ENCODE measurements at regions not wholly inside any gene's neighbourhood (a gene's known extent, or its start where the extent isn't known, plus 50 kb on each side); places are given as distances from the start of the nearest gene placed in this dataset.

DNA sequence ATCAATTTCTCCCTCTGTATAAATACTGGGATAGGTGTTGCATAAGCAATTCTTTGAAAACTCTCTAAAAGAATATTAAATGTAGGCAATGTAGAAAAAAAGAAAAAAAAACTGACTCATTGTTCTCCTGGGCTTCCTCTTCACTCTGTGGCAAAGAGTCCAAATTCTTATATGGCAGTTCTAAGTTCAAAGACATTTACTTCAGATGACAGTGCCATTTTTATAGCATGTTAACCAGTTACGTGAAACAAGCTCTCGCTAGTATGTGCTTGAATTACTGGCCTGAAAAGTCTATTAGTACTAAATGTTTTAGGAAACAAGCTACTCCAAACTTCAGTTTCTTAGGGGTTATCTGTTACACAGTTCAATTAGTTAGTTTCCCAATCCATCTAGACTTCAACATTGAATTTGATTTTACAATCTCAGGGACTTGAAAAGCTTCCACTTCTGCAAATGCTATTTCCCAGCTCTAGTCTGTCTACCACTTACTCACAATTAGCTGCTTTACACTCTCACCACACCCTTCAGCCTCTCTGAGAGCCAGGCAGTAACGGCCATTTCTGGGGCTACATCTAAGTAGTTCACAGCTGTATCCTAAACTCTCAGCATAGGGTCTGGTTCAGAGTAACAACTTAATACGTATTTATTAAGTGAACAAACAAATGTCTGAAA is 100.4 kb downstream of the OGFRL1 start:
- intact Hi-C loops (cut with DNase I) = loop anchor here in 1 of 2 donors (10.0 kb wide), 1 partner anchor 116 kb away; no protein-coding TSS in a partner anchor

DNA sequence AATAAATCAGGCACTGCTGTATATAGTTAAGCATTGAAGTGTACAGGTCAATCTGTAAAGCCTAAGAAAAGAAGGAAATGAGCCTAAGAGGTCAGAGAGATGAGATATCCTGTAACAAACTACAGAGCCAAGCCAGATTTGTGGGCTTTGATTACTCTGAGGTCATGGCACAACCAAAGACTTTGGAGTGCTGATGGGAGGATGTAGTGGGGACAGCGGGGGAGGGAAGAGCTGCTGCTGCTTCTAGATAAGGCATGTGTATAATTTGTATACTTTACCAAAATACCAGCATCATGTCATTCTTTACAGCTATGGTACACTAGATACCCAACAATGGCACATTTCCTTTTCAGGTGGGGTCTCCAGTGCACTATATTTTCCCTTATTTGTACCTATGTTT is 102.5 kb downstream of the OGFRL1 start:
- Histone ChIP-seq H3K27me3 (no peaks in the 10 kb centered on the region), H3K27ac (peak overlapping the region in 1 of 2 donors; percentile 43), H3K36me3 (no peaks in the 10 kb centered on the region), H3K4me1 (peaks cover 35 to 64% of the 10 kb centered on the region in 2 donors), H3K4me3 (no peak overlapping the region), H3K9me3 (no peaks in the 10 kb centered on the region)
- DNase-seq (no peak), ATAC-seq (no peak)
- TF ChIP-seq, protein P1, sequence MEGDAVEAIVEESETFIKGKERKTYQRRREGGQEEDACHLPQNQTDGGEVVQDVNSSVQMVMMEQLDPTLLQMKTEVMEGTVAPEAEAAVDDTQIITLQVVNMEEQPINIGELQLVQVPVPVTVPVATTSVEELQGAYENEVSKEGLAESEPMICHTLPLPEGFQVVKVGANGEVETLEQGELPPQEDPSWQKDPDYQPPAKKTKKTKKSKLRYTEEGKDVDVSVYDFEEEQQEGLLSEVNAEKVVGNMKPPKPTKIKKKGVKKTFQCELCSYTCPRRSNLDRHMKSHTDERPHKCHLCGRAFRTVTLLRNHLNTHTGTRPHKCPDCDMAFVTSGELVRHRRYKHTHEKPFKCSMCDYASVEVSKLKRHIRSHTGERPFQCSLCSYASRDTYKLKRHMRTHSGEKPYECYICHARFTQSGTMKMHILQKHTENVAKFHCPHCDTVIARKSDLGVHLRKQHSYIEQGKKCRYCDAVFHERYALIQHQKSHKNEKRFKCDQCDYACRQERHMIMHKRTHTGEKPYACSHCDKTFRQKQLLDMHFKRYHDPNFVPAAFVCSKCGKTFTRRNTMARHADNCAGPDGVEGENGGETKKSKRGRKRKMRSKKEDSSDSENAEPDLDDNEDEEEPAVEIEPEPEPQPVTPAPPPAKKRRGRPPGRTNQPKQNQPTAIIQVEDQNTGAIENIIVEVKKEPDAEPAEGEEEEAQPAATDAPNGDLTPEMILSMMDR (IDR thresholded peaks at IDR 0.05) = no peak
- intact Hi-C loops (cut with DNase I) = no loop called here

More for the DNA sequence above, 100.4 kb downstream of the OGFRL1 start:
- no peaks in the 10 kb centered on the region for H3K9me3 ChIP-seq
- TF ChIP-seq, protein P1 (IDR thresholded peaks at IDR 0.05) = no peak
- H3K27me3 ChIP-seq = no peaks in the 10 kb centered on the region
- H3K27ac ChIP-seq = peak overlapping the region; percentile 21 to 45
- DNase-seq (no peak), ATAC-seq (peak; percentile 28)
- H3K4me1 ChIP-seq = peaks cover 24 to 58% of the 10 kb centered on the region in 2 donors
- no peak overlapping the region for H3K4me3 ChIP-seq
- H3K36me3 ChIP-seq = no peaks in the 10 kb centered on the region

DNA sequence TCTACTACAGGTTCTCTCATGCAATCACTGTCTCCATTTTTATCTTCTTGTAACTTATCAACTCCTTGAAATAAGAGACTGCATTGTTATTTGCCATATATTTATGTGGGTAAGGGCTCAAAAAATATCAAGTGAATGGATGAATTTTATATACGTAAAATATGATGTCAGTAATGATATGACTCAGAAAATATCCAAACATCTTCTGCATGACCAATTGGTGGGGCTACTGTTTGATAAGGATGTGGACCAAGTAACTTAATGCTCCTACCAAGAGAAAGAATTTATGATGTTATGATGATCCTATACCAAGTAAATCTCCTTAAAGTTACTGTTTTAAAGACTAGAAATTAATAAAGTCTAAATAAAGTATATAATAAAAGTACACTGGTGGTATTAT is 103.7 kb downstream of the OGFRL1 start:
- Histone ChIP-seq H3K9me3 (no peaks in the 10 kb centered on the region), H3K27ac (peak overlapping the region in 1 of 2 donors; percentile 43), H3K36me3 (no peaks in the 10 kb centered on the region), H3K4me1 (peaks cover 35 to 64% of the 10 kb centered on the region in 2 donors), H3K27me3 (no peaks in the 10 kb centered on the region), H3K4me3 (no peak overlapping the region)
- TF ChIP-seq, protein P1 (IDR thresholded peaks at IDR 0.05) = no peak
- DNase-seq (no peak), ATAC-seq (no peak)
- intact Hi-C loops (cut with DNase I) = no loop called here

DNA sequence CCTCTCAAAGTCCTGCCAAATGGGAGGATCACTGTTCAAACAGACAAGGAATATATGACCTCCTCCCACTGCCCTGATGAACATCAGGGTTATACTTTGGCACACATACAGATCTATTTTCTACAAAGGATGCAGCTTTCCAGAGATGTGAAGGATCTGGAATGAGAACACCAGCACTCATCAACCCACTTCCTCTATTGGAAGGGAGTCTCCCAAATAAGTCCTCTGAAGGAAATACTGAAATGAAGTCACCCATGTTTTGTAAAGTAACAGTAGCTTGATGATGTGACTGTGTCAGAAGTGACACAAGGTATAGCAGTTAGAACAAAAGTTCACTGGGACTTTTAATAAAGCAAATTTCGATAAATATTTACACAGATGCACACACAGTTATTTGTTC is 104.9 kb downstream of the OGFRL1 start:
- peaks cover 35 to 52% of the 10 kb centered on the region in 2 donors for H3K4me1 ChIP-seq
- intact Hi-C loops (cut with DNase I) = no loop called here
- no peaks in the 10 kb centered on the region for H3K9me3 ChIP-seq
- peak overlapping the region; percentile 30 to 63 for H3K27ac ChIP-seq
- H3K4me3 ChIP-seq = no peak overlapping the region
- peaks cover 0 to 7% of the 10 kb centered on the region in 2 donors for H3K36me3 ChIP-seq
- DNase-seq (no peak), ATAC-seq (peak; percentile 38)
- no peaks in the 10 kb centered on the region for H3K27me3 ChIP-seq
- TF ChIP-seq, protein P1 (IDR thresholded peaks at IDR 0.05) = no peak

DNA sequence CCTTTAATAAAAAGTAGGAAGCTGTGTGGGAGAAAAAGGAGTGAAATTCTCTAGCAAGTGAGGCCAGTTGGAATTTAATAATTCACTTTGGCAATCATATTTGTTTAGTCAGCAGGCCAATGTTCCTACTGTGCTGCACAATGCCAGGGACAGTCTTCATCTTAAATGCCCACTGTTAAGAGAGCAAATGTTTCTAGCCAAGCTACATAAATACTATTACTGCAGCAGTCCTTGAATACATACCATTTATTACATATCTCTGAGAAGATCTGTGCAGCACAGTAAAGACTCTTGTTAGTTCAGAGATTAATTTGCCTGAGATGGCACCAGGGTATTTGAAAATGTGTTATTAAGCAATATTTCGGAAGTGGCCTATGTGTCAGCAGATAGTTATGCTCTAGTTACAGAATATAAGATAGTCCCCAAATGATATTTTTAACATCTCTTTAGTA is 105.4 kb downstream of the OGFRL1 start:
- Histone ChIP-seq H3K9me3 (no peaks in the 10 kb centered on the region), H3K27me3 (no peaks in the 10 kb centered on the region), H3K4me3 (no peak overlapping the region), H3K36me3 (peaks cover 0 to 7% of the 10 kb centered on the region in 2 donors), H3K27ac (peak overlapping the region; percentile 30 to 63), H3K4me1 (peaks cover 33 to 46% of the 10 kb centered on the region in 2 donors)
- peak; percentile 44 for ATAC-seq
- intact Hi-C loops (cut with DNase I) = no loop called here
- no peak for DNase-seq
- TF ChIP-seq, protein P1 (IDR thresholded peaks at IDR 0.05) = no peak

Data from left lung (tissue), 4 donors.